Lower lobe of right lung (tissue), 2 donors: ENCODE measurements at regions not wholly inside any gene's neighbourhood (a gene's known extent, or its start where the extent isn't known, plus 50 kb on each side); places are given as distances from the start of the nearest gene placed in this dataset.

Source experiments
- ATAC-seq, 2 donors: fragments of 200-7000 bp; cut with Tn5 transposase; one replicate each; pipeline ENCODE4 v1.9.1; 2020 to 2022; ENCODE audit warnings: mild to moderate bottlenecking in 2 of 2, moderate library complexity in 2 of 2
- DNase-seq: peaks from one replicate; pipeline ENCODE4 v3.0.0-alpha.2; 2020
- H3K27ac ChIP-seq: fragments of 200-600 bp; one replicate; pipeline ENCODE4 v1.8.0; 2022
- H3K27me3 ChIP-seq: fragments of 200-600 bp; one replicate; pipeline ENCODE4 v1.8.0; 2022; ENCODE audit warnings: low read depth
- H3K36me3 ChIP-seq: fragments of 200-600 bp; one replicate; pipeline ENCODE4 v1.8.0; 2022; ENCODE audit warnings: mild to moderate bottlenecking
- H3K4me1 ChIP-seq: fragments of 200-600 bp; one replicate; pipeline ENCODE4 v1.8.0; 2022
- H3K4me3 ChIP-seq: fragments of 200-600 bp; one replicate; pipeline ENCODE4 v1.8.0; 2022; ENCODE audit warnings: mild to moderate bottlenecking
- H3K9me3 ChIP-seq: fragments of 200-600 bp; one replicate; pipeline ENCODE4 v1.8.0; 2022
- intact Hi-C: fragments of 100-400 bp; cut with DNase I; formaldehyde crosslinking; loops from one replicate; pipeline ENCODE4 v1.11.0; 2022
- TF ChIP-seq, protein P1 (sequence below): fragments of 200-600 bp; IDR thresholded peaks from one replicate; pipeline ENCODE4 v1.8.0; 2022; ENCODE audit warnings: antibody characterized with exemption, mild to moderate bottlenecking
- donor health status: DM: no; HTN: yes; CAD: no; lungs with severe emphysema.

DNA sequence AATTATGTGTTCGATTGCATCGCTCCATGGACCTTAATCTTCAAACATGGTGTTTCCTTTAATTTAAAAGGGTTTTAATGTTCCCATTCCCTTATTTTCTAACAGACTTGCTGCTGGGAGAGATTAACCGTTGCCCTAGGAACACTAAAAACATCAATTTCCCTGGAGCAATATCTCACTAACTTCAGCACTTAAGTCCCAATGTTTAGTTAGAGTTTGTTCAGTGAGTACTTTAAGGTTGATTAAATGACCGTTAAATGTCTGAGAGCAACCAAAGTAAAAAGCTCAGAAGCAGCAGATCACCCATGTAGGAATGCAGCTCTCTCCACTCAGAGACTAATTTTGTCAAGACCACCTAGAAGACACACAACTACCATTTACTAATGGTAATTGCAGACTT lies 111.2 kb upstream of the PDE5A start:
- Histone ChIP-seq H3K9me3 (no peaks in the 10 kb centered on the region), H3K4me1 (no peaks in the 10 kb centered on the region), H3K27ac (no peak overlapping the region), H3K27me3 (no peaks in the 10 kb centered on the region), H3K36me3 (no peaks in the 10 kb centered on the region), H3K4me3 (no peak overlapping the region)
- intact Hi-C loops = no loop called here
- ATAC-seq (no peak), DNase-seq (no peak)
- TF ChIP-seq, protein P1, sequence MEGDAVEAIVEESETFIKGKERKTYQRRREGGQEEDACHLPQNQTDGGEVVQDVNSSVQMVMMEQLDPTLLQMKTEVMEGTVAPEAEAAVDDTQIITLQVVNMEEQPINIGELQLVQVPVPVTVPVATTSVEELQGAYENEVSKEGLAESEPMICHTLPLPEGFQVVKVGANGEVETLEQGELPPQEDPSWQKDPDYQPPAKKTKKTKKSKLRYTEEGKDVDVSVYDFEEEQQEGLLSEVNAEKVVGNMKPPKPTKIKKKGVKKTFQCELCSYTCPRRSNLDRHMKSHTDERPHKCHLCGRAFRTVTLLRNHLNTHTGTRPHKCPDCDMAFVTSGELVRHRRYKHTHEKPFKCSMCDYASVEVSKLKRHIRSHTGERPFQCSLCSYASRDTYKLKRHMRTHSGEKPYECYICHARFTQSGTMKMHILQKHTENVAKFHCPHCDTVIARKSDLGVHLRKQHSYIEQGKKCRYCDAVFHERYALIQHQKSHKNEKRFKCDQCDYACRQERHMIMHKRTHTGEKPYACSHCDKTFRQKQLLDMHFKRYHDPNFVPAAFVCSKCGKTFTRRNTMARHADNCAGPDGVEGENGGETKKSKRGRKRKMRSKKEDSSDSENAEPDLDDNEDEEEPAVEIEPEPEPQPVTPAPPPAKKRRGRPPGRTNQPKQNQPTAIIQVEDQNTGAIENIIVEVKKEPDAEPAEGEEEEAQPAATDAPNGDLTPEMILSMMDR = no peak

DNA sequence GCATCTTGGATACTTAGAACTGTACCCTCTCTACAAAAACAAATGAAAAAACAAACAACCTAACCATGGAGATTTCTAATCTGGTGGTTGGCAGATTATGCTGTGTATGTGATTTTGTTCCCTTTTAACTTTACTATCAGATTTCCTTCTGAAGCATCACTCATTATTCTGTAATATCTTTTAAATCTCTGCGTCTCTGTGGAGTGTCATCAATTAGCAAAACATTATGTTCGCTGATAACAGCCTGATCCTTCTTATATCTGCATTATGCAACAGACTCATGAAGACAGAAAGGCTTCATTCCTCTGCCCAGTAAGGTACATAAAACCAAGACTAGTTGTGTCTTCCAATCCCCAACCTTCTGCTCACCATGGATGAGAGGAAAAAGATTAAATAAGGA lies 110.3 kb upstream of the PDE5A start:
- DNase-seq (no peak), ATAC-seq (no peak)
- intact Hi-C loops = no loop called here
- TF ChIP-seq, protein P1 = no peak
- H3K4me1 ChIP-seq = no peaks in the 10 kb centered on the region
- H3K27me3 ChIP-seq = no peaks in the 10 kb centered on the region
- no peaks in the 10 kb centered on the region for H3K9me3 ChIP-seq
- no peaks in the 10 kb centered on the region for H3K36me3 ChIP-seq
- no peak overlapping the region for H3K27ac ChIP-seq
- H3K4me3 ChIP-seq = no peak overlapping the region

DNA sequence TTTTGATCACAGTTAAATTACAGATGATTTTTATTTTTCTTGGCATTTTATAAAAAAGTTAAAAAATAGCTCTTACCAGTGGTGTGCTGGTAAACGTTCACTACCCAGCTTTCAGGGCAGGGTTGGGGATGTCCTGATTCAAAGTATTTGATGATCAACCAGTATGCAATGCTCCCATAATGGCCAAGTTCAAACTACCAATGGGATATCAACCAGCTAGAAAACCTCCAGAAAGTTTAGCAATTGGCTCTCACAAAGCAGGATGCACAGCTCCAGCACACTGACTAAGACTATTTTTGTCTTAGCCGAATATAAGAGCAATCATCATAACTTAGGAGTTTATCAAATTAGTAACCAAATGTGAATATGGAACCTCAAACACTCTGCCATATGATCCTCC lies 108.0 kb upstream of the PDE5A start:
- Histone ChIP-seq H3K9me3 (no peaks in the 10 kb centered on the region), H3K27me3 (no peaks in the 10 kb centered on the region), H3K36me3 (no peaks in the 10 kb centered on the region), H3K27ac (no peak overlapping the region), H3K4me1 (peaks cover 5% of the 10 kb centered on the region), H3K4me3 (no peak overlapping the region)
- intact Hi-C loops = no loop called here
- TF ChIP-seq, protein P1 = no peak
- DNase-seq (no peak), ATAC-seq (no peak)

DNA sequence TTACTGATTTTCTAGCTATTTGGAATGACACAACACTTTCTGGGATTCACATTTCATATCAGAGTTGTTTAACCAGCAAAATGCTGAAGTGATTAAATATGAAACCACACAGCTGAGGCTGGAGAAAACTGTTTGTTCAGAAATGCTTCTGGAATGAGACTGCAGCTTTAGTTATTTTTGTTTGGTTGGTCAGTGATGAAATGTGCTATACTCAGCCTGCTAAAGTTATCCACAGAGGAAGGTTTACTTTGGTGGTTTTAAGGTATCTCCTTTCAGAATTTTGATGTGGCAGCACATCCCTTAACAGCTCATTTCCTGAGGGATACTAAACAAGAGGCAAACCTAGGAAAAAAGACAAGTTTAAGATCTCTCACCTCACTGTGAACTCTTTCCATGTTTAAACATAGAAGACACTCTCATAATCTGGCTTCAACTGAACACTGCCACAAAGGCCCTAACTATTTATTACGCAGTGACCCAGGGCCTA lies 106.6 kb upstream of the PDE5A start:
- H3K27ac ChIP-seq = peak overlapping the region; percentile 37
- no peaks in the 10 kb centered on the region for H3K9me3 ChIP-seq
- no peak overlapping the region for H3K4me3 ChIP-seq
- H3K36me3 ChIP-seq = no peaks in the 10 kb centered on the region
- DNase-seq (no peak), ATAC-seq (no peak)
- peaks cover 14% of the 10 kb centered on the region for H3K4me1 ChIP-seq
- TF ChIP-seq, protein P1 = no peak
- intact Hi-C loops = no loop called here
- H3K27me3 ChIP-seq = no peaks in the 10 kb centered on the region

DNA sequence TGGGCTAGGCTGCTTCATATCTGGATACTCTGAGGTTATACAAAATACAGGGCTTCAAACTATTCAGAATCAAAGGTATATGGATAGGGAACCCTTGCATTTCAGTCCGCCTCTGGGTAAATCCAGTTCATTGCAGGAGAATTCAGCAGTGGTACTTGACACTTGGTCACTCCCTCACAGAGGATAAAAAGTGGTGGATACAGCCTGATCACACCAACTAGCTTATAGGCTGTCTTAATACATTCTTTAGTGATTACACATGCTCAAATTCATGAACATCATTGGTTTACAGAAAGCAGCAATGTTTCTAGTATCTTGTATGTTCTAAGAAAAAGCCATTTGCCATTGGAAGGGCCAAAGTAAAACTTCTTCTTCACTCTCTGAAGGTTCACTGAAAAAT lies 104.8 kb upstream of the PDE5A start:
- ATAC-seq = no peak
- no peaks in the 10 kb centered on the region for H3K9me3 ChIP-seq
- DNase-seq = no peak
- H3K36me3 ChIP-seq = no peaks in the 10 kb centered on the region
- H3K4me1 ChIP-seq = peaks cover 16% of the 10 kb centered on the region
- no peaks in the 10 kb centered on the region for H3K27me3 ChIP-seq
- no peak overlapping the region for H3K4me3 ChIP-seq
- intact Hi-C loops = no loop called here
- TF ChIP-seq, protein P1 = no peak
- no peak overlapping the region for H3K27ac ChIP-seq

DNA sequence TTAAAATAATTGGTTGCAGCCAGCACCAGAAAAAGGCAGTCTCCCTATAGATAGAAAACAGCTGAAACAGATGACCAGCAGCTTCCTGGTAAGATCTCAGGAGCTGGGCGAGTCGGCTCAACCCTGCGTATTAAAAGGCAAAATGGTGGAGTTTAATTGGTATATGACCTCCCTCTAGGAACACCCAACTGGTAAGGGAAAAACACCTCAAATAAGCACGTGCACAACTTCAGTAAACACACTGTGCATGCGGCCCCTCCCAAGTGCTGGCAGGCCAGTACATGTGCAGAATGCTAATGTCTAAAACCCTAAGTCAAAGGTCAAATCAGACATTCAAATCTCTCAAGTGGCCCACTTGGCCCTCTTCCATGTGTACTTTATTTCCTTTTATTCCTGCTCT lies 103.2 kb upstream of the PDE5A start:
- H3K36me3 ChIP-seq = no peaks in the 10 kb centered on the region
- DNase-seq (no peak), ATAC-seq (no peak)
- no peaks in the 10 kb centered on the region for H3K27me3 ChIP-seq
- H3K27ac ChIP-seq = no peak overlapping the region
- H3K4me3 ChIP-seq = no peak overlapping the region
- TF ChIP-seq, protein P1 = no peak
- peaks cover 16% of the 10 kb centered on the region for H3K4me1 ChIP-seq
- no peaks in the 10 kb centered on the region for H3K9me3 ChIP-seq
- intact Hi-C loops = no loop called here
